Ureter (tissue), 1 donor: ENCODE measurements at regions not wholly inside any gene's neighbourhood (a gene's known extent, or its start where the extent isn't known, plus 50 kb on each side); places are given as distances from the start of the nearest gene placed in this dataset.

Source experiments
- DNase-seq: peaks from one replicate; pipeline ENCODE4 v3.0.0-alpha.2; 2020; ENCODE audit warnings: low spot score
- donor health status: DM: yes; HTN: yes; CAD: no.

- no peak for DNase-seq
These were observed 109.6 kb upstream of the NHSL1 start for GRCh38 chr6:138608896-138609295.

DNA sequence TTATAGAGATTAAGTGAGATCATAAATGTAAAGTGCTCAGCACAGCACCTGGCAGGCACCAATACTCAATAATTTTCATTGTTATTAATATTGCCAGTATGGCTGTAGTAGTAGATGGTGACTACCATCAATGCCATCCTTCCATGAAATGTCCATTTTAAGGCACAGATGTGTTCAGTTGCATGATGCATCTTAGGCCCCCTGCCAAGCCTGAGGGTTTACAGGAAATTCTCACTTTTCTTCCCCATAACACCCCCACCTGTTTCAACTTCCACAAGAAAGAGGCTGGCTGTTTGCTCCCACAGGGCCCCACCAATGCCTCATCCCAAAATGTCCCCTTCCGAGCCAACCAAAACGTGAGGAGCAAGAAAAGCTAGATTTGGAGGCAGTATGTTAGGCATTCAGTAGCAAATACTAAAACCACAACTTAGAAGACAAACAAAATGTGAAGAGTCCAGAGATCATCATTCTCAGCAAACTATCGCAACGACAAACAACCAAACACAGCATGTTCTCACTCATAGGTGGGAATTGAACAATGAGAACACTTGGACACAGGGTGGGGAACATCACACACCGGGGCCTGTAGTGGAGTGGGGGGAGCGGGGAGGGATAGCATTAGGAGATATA lies 110.6 kb upstream of the NHSL1 start:
- DNase-seq: no peak

GRCh38 chr6:138610816-138611215 lies 111.5 kb upstream of the NHSL1 start:
- DNase-seq: no peak

DNA sequence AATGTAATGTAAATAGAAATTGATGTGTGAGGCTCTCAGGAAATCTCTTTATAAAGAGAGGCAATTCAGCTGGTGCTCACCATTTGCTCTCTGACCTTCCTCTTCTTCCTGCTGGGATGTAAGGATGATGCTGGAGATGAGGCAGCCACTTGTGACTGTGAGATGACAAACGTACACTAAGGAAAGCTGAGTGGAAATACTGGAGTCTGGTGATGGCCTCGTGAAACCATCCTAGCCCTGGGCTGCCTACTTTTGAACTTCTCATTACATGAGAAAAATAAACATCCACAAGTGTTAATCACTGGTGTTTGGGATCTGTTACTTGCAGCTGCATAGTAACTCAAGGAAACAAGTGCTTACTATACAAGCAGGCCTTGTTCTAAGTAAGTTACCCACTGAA lies 114.9 kb upstream of the NHSL1 start:
- DNase-seq: no peak

DNA sequence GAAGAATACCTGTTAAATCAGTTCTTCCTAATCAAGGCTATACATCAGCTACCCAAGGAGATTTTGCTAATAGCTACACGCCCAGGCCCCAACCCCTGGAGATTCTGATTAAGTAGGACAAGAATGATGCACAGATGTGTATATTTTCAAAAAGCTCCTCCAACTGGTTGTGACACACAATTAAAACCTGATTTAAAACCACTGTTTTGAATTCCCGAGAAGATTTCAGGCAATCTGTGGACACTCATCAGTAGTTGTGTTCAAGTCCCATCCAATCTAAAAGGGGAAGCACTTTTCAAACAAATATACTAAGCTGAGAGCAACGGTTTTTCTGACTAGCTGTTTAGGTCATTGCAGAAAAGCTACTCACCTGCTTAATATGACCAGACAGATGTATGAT lies 118.9 kb upstream of the NHSL1 start:
- DNase-seq: no peak

DNA sequence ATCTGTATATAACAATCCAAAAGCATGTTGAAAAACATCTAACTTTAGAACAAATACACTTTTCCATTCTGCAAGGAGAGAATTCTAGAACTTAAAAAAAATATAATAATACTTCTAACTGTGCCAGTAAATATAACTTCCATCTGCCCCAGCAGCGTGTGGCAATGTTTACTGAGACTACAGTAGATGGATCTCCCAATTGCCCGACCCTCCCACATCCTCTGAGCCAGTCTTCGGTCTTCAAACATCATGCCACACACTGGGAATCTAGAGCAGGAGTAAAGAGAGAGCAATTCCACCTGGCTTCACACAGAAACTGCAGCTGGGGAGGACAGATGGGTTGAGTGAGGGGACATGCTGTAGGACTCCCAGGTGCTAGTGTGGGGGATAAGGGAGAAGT lies 121.3 kb upstream of the NHSL1 start:
- DNase-seq: no peak

DNA sequence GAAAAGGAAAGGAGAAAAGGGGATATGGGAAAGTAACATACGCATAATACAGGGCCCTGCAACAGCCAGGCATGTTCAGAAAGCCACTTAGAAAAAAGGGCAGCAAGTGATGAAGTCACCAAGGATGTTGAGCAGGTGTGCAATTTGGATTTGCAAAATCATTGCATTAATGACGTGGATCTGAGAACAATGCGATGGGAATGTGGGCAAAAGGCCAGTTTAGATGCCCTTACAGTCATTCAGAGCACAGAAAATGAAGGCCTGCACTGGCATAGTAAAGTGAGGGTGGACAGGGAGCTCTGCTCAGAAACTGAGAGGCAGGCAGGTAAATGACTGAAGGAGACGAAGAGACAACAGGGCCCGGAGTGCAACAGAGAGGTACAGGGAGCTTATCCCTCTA lies 123.7 kb upstream of the NHSL1 start:
- DNase-seq: no peak

GRCh38 chr6:138631566-138631965 lies 132.3 kb upstream of the NHSL1 start:
- DNase-seq: no peak

DNA sequence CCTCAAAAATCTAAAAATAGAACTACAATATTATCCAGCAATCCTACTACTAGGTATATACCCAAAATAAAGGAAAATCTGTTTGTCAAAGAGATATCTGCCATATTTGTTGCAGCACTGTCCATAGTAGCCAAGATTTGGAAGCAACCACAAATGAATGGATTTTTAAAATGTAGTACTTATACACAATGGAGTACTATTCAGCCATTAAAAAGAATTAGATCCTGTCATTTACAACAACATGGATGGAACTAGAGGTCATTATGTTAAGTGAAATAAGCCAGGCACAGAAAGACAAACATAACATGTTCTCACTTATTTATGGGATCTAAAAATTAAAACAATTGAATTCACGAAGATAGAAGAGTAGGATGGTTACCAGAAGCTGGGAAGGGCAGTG lies 135.7 kb upstream of the CCDC28A start:
- no peak for DNase-seq

DNA sequence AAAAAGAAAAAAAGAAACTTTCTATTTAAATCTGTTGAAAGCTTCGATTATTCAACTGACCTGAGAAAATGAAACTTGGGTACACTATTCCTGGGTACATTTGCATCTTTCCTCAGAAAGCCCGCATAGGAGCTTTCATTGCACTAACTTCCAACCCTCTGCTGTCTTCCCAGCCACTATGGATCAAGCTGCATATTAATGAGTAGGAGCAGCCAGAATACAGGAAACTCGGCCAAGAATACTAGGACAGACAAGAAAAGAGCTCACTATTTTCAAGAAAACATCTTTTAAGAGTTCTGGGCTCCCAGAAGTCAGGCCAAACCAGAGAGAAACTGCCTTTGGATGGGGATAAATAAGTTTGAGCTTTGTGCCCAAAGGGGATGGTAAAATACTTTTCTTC lies 135.0 kb upstream of the CCDC28A start:
- DNase-seq: no peak

GRCh38 chr6:138640028-138640427 lies 133.5 kb upstream of the CCDC28A start:
- DNase-seq: no peak

DNA sequence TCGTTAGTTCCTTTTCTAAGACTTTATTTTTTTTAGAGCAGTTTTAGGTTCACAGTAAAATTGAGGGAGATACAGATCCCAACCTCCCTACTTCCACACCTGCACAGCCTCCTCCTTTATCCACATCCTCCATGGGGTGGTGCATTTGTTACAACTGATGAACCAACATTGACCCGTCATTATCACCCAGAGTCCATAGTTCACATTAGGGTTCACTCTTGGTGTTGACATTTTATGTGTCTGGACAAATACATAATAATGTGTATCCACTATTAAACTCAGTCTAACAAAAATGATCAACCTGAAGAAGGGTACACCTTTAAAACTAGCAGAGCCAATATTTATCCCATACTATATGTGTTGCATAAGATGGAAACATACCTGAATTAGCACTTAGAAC lies 130.4 kb upstream of the CCDC28A start:
- DNase-seq: no peak

DNA sequence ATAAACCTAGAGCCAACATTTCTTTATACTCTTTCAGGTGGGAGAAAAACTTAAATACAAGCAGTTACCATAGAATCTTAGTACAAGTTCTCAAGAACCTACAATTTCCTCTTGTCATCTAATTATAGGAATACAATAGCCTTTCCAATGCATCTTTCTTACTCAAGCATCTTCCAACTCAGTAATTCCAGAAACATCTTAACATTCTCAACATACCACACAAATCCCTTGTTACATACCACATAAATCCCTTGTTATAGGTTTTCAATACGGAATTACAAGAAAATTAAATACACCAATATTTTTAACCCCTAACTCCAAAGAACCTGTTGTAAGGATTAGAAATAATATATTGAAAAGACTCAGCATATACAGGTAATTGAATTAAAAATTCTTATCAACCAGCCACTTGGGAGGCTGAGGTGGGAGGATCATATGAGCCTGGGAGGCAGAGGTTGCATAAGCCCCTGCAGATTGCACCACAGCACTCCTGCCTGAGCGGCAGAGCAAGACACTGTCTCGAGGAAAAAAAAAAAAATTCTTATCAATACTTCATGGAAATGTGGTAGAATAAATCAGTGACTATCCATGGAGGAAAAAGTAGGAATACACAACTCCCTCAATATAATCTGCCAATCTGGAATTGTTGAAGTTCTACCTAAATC lies 127.5 kb upstream of the CCDC28A start:
- no peak for DNase-seq

GRCh38 chr6:138647006-138647405 lies 126.6 kb upstream of the CCDC28A start:
- DNase-seq: no peak

GRCh38 chr6:138648127-138648526 lies 125.4 kb upstream of the CCDC28A start:
- DNase-seq: no peak

- DNase-seq: no peak
These were observed 122.1 kb upstream of the CCDC28A start for GRCh38 chr6:138651491-138651890.

DNA sequence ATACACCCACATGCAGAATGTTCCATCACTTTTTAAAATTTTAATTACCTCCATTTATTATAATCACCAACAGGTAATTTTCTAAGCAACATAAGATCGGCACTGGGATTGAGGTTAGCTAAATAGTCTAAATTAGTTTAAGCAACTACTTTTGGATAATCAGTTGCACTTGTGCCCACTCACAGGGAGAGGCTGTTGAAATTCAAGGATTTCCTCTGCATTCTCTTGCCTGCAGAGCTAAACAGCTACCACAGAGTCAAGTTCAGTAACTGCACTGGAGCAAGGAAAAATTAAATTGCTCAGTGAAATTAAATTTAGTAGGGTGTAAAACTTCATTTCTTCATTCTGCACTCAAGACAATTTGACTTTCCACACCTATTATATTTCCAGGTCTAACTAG lies 120.7 kb upstream of the CCDC28A start:
- DNase-seq: no peak

GRCh38 chr6:138653435-138653834 lies 120.1 kb upstream of the CCDC28A start:
- DNase-seq: no peak

GRCh38 chr6:138654715-138655634 lies 118.6 kb upstream of the CCDC28A start:
- no peak for DNase-seq

GRCh38 chr6:138655828-138656227 lies 117.7 kb upstream of the CCDC28A start:
- no peak for DNase-seq

DNA sequence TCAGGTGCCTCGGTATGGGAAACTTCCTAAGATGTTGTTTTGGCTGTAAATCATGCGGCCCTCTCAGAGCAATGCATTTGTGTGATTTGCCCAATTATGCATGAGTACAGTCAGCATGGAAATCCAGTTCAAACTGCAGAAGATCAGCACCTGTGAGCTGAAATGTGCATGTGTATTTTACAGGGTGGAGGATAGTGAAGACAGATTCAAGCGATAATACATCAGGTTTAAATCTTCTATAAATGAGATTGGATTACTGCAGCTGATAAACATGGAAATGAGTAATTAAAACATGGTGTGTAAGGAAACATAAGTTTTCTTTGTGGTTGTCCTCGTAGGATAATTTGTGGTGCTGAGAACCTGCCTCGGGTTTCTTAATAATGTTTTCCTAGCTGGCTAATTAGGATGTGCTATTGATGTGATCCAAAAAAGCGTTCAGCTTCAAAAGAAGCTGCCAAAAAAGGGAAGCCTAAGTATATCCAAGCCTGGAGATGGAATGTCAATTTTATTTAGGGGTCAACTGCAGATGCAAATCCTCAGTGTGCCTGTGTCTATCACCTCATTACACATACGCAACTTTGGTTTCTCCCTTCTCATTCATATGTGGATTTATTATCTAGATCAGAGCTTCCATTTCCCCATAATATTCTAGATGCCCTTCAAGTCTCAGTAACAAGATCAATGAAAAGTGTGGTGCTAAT lies 117.1 kb upstream of the CCDC28A start:
- no peak for DNase-seq

- DNase-seq: no peak
These were observed 116.5 kb upstream of the CCDC28A start for GRCh38 chr6:138657065-138657425.
